ENCODE measurements at regions not wholly inside any gene's neighbourhood (a gene's known extent, or its start where the extent isn't known, plus 50 kb on each side); places are given as distances from the start of the nearest gene placed in this dataset.
A peak's percentile ranks its signal among the peaks of the same experiment; 100 is the strongest.

DNA sequence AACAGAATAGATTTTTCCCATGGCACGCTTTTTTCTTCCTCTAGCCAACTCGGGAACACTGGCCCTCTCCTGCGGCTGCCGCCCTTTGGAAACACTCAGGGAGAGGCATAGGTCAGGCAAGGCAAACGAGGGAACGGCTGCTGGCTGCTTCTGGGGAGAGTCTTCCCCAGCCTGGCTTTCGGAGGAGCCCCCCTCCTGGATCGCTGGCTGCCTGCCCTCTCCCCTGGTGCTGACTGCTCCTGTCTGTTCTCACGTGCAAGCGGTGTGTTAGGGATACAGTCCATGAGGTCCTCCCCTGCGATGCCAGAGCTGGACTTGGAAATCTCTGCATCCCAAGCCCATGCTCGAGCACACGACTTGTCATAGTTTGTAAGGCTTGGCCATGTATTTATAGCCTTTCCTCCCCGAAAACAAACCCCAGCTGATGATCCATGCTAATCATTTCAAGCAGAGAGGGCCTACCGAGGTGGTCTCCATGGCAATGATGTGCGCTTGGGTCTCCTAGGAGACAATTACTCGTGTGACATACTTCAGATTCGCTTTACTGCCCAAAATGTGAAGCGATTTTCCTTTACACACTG, 315.6 kb upstream of the ATP10A start:
- no peak for DNase-seq

DNA sequence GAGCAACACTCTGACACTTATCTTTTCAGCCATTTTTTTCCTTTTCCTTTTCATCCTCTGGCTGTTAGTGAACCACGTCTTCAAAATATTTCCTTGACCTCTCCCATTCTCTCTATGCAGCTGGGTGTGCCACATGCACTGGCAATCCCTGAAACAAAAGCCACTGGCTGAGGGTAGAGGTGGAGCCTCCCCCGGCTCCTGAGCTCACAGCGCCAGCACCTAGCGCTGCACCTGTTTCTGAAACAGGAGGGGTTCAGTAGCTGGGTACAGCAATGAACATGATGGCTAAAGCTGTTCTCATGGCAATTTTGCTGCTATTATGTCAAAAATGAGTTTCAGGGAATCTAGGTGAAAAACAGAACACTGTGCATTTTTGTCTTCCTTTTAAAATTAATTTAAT, 314.7 kb upstream of the ATP10A start:
- DNase-seq: no peak

GRCh38 chr15:26176831-26177230, 313.7 kb upstream of the ATP10A start:
- DNase-seq: no peak

DNA sequence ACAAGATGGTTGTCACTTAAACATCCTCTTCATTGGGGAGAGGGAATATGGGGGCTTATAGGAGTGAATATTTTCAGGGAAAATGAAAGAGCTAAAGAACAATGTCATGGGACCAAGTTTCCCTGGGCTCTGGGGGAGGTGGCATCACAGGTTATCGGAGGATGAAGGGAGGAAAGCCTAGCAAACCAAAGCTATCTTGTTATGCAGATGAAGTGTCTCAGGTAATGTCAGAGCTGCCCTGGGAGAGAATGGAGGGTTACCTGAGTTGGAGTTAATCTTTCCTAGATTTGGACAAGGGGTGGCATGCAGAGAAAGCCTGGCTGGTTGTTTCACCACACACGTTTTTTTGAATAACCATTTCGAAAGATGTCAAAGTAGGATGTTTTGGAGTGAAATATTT, 308.1 kb upstream of the ATP10A start:
- no peak for DNase-seq

DNA sequence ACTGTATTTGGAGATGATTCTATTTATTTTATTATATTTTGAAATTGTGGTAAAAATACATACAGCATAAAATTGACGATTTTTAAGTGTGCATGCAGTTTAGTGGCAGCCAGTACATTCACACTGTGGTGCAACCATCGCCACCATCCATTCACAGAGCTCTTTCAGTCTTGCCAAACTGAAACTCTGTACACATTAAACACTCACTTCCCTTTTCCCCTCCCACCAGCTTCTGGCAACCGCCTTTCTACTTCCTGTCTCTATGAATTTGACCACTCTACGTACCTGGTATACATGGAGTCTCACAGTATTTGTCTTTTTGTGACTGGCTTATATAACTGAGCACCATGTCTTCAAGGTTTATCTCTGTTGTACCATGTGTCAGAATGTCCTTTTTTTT, 303.3 kb upstream of the ATP10A start:
- peak; percentile 7 for DNase-seq

GRCh38 chr15:26165546-26165945, 302.4 kb upstream of the ATP10A start:
- no peak for DNase-seq

- DNase-seq: no peak
These were observed 297.2 kb upstream of the ATP10A start for GRCh38 chr15:26160343-26160742.

DNA sequence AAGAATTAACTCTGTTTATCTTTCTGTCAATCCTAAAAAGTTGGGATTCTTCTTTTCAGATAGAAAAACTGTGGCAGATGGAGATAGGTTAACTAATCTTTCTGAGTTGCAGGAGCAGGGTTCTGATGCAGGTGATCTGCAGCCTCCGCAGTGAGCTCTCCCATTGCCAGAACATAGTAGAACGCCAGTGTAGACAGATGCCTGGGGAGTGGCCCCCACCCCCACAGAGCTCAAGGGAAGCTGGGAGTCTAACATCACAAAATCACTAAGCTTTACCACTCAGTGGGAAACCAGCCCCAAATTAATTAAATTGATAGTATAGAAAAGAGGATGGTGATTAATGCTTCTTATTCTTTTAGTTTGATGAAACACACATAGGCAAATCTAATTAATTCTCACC, 295.0 kb upstream of the ATP10A start:
- no peak for DNase-seq

GRCh38 chr15:26157081-26157480, 294.0 kb upstream of the ATP10A start:
- DNase-seq: no peak

DNA sequence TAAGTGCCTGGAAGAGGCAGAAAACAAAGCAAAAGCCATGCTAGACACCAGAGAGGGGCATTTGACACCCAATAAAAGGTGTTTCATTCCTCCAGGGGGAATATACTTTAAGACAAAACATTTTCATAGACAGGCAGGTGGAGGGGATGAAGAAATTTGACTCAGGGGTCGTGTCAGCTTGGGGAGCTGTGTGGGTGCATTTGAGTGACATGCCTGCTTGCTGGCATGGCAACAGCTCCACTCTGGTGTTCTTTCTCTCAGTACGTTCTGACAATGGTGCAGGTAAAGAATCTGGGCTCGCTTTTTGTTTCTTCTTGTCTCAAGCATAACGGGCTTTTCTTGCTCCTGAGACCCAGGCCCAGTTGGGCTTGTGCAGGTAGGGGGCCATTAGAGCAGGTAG, 292.9 kb upstream of the ATP10A start:
- DNase-seq: no peak

DNA sequence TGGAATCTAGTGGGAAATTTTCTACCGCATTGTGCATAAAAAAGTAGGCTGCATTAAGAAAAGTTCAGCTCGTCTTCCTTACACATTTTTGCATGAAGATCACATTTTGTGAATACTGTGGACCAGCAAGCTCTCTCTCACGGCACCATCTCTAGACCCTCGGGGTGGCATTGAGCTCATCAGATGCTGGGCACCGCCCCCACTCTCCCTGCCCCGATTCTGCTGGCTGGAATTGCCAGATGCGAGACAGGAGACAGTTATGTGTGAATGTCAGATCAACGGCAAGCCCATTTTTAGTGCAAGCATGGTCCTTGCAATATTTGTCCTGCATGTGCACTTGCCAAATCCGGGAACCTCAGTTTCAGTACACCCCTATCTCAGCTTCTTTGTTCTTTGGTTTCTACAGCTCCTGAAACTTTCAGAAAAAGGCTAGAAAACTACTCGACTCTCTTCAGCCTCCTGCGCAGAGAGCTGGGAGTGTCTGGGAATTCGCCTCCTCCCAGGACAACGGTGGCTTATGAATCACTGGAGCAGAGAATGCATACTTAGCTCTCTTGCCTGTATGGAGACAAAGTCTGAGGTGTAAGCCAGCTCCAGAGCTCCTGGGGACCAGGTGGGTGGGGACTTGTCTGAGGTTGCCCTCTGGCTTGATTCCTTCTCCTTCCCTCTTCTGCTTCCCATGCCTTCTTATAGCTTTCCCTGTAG, 285.2 kb upstream of the ATP10A start:
- no peak for DNase-seq

- DNase-seq: no peak
These were observed 283.1 kb upstream of the ATP10A start for GRCh38 chr15:26146202-26146601.

- DNase-seq: no peak
These were observed 282.7 kb upstream of the ATP10A start for GRCh38 chr15:26145796-26146195.

GRCh38 chr15:26144836-26145235, 281.7 kb upstream of the ATP10A start:
- DNase-seq: no peak

- no peak for DNase-seq
These were observed 280.1 kb upstream of the ATP10A start for GRCh38 chr15:26143221-26143620.

GRCh38 chr15:26134812-26135211, 271.7 kb upstream of the ATP10A start:
- DNase-seq: no peak

GRCh38 chr15:26134152-26134551, 271.0 kb upstream of the ATP10A start:
- DNase-seq: no peak

DNA sequence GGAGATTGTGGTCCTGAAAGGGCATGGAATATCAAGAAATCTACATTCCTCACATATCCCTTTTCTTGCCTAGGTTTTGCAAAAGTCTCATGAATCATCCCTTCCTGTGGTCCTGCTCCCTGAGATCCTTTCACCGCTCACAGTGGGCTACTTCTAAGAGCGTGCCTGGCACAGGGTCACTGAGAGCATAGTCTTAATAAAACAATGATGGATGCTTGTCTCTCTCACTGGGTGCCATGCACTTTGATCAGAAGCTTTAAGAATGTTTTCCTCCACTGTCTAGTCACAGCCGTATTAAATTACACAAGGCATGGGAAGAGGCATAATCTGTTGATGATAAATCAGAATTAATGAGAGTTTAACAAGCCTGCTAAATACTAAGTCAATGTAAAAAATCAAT, 269.7 kb upstream of the ATP10A start:
- DNase-seq: no peak

DNA sequence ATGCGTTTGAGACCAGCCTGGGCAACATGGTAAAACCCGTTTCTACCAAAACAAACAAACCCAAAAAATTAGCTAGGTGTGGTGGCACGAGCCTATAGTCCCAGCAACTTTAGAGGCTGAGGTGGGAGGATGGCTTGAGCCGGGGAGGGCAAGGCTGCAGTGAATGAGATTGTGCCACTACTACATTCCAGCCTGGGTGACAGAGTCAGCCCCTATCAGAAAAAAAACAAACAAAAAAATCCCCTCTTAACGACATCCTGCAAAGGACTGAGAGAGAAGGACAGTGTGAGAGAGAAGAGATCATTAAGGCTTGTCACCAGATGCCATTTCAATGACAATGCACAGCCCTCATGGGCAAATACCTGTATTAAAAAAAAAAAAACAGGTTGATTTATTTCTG, 266.7 kb upstream of the ATP10A start:
- DNase-seq: no peak

DNA sequence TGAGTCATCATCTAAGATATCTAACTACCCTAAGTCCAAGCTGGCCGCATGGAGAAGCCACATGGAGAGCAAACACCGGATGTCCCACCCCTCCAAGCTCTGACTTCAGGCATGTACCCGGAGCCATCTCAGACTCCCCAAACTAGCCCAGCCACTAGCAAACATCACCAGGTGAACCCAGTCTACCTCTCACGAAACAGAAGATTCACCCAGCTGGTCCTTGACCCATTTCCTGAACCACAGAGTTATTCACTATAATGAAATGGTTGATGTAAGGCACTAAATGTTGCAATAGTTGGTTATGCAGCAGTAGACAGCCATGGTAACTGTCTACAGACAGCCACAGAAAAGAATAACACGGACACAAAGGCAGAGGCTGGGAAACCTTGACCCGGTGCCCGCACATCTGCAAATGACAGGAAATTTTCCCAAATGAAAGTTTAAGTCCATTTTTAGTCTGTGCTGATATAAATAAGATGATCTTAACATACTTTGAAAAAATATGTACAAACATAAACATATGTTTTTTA, 265.5 kb upstream of the ATP10A start:
- no peak for DNase-seq

- DNase-seq: no peak
These were observed 263.8 kb upstream of the ATP10A start for GRCh38 chr15:26126819-26127387.

GRCh38 chr15:26126070-26126469, 262.9 kb upstream of the ATP10A start:
- no peak for DNase-seq

DNA sequence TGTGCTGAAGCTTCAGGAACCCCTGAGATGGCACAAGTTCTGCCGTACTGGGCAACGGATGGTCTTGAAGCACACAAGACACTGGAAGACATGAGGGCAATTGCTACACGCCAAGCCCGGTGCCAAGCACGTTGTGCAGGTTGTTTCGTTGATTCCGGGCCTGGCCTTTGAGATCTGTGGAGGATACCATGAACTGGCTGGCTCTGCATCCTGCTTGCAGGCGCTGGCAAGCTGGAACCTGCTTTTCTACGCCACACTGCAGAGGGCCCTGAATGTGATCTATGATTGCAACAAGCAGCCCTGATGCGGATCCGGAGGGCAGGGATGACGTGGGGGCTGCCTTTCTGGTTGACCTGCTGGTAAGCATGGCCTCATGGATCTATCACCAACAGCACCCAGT, 262.5 kb upstream of the ATP10A start:
- no peak for DNase-seq

DNA sequence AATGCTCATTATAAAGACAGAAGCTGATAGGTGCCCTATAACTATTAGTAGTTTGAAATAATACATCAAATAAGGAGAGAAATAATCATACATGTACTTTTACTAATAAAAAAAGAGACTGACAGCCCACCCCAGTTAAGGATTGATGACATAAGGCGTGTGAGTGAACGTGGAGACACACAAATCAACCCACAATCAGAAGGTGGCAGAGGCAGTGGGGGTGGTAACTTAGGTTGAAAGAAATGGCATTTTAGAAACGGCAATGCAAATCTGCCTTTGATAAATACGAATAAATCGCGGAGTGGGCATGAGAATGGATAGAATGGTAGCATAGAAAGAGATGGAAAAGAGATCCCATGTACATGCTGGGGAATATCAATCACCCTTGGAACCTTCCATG, 256.2 kb upstream of the ATP10A start:
- no peak for DNase-seq
